ENCODE measurements at regions not wholly inside any gene's neighbourhood (a gene's known extent, or its start where the extent isn't known, plus 50 kb on each side); places are given as distances from the start of the nearest gene placed in this dataset.

- DNase-seq, result no peak
These were observed 62.4 kb upstream of the ARG1 start for GRCh38 chr6:131510591-131510990.

DNA sequence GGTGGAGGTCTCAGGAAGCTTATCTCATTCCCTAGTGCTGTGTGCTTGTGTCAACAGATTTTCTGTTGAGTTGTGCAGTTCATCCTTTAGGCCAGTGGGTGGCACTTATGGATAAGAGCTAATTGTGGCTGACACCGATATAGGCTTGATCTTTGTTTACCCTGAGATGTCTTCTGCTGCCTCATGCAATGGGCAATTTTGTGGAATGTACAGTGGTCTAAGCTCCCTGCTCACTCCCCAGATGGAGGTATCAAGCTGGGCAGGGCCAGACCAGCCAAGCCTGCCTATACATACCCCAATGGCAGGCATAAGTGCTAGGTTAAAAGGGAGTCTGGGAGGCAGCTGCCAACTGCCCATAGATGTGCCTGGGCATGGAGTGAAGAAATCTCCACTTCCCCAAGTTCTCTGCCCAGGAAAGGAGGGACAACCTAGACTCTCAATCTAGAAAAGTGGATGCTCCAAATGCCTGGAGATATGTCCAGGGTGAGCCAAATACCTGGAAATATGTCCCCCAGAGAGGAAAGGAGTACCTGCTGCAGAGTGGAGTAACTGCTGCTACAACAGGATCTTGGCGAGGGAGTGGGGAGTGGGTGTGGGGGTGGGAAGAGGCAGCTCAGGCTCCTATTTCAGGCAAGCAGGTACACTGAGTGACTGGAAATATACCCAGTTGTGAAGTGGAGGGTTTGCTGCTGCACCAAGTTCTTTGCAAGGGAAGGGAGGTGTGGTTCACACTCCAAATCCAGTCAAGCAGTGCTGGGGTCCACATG is 53.2 kb upstream of the ARG1 start:
- DNase-seq, result peak; percentile 9

Measured in amniotic stem cell (primary cell).